Smooth muscle cell of the brain vasculature (primary cell): ENCODE measurements at regions not wholly inside any gene's neighbourhood (a gene's known extent, or its start where the extent isn't known, plus 50 kb on each side); places are given as distances from the start of the nearest gene placed in this dataset.

Experiments used
- DNase-seq: peaks from one replicate; pipeline ENCODE4 v3.0.0-alpha.2; 2012; ENCODE audit warnings: low read depth, low spot score

- DNase-seq, result no peak
These were observed 70.5 kb downstream of the SERPINA3 start for GRCh38 chr14:94682736-94683135.

- peak; percentile 67 for DNase-seq
These were observed 69.9 kb downstream of the SERPINA3 start for GRCh38 chr14:94682061-94682516.

- DNase-seq, result no peak
These were observed 69.3 kb downstream of the SERPINA3 start for GRCh38 chr14:94681300-94682060.

- no peak for DNase-seq
These were observed 68.7 kb downstream of the SERPINA3 start for GRCh38 chr14:94680862-94681288.

GRCh38 chr14:94679937-94680861 lies 68.0 kb downstream of the SERPINA3 start:
- DNase-seq, result no peak

GRCh38 chr14:94679106-94679810 lies 67.1 kb downstream of the SERPINA3 start:
- no peak for DNase-seq

GRCh38 chr14:94677747-94678146 lies 65.6 kb downstream of the SERPINA3 start:
- DNase-seq, result no peak

- DNase-seq, result no peak
These were observed 65.0 kb downstream of the SERPINA3 start for GRCh38 chr14:94677213-94677612.

- no peak for DNase-seq
These were observed 64.4 kb downstream of the SERPINA3 start for GRCh38 chr14:94676495-94677185.

GRCh38 chr14:94675036-94675435 lies 62.8 kb downstream of the SERPINA3 start:
- DNase-seq, result no peak

GRCh38 chr14:94673781-94674231 lies 61.6 kb downstream of the SERPINA3 start:
- DNase-seq, result no peak
